SK-N-SH treated with all-trans-retinoic acid at 6 μM for 48 hours (cell line): ENCODE measurements at regions not wholly inside any gene's neighbourhood (a gene's known extent, or its start where the extent isn't known, plus 50 kb on each side); places are given as distances from the start of the nearest gene placed in this dataset.

ENCODE experiments used
- ATAC-seq: fragments of 200-7000 bp; cut with Tn5 transposase; 3 replicates; pipeline ENCODE4 v1.9.1; 2020; ENCODE audit warnings: mild to moderate bottlenecking, moderate library complexity
- ARNTL ChIP-seq: fragments of 450-650 bp; formaldehyde crosslinking; IDR thresholded peaks from 2 replicates; pipeline ENCODE4 v1.5.0; 2020; ENCODE audit warnings: low read depth, mild to moderate bottlenecking, moderate library complexity, borderline replicate concordance
- BACH2 ChIP-seq: fragments of 250-450 bp; sonication (Bioruptor Pico); IDR thresholded peaks from 2 replicates; pipeline ENCODE4 v1.9.0; 2021; ENCODE audit warnings: mild to moderate bottlenecking, borderline replicate concordance
- CREB5 ChIP-seq: fragments of 250-450 bp; sonication (Bioruptor Pico); IDR thresholded peaks from 2 replicates; pipeline ENCODE4 v1.5.1; 2020; ENCODE audit warnings: low read depth, mild to moderate bottlenecking, moderate library complexity
- CSDC2 ChIP-seq: fragments of 250-450 bp; sonication (Bioruptor Pico); IDR thresholded peaks from 2 replicates; pipeline ENCODE4 v1.5.0; 2020; ENCODE audit warnings: mild to moderate bottlenecking, moderate library complexity
- CSRNP3 ChIP-seq: fragments of 250-450 bp; sonication (Bioruptor Pico); IDR thresholded peaks from 2 replicates; pipeline ENCODE4 v1.5.1; 2021; ENCODE audit warnings: mild to moderate bottlenecking, moderate library complexity
- ESRRG ChIP-seq: fragments of 250-450 bp; sonication (Bioruptor Pico); IDR thresholded peaks from 2 replicates; pipeline ENCODE4 v1.6.1; 2021; ENCODE audit warnings: mild to moderate bottlenecking
- GLIS3 ChIP-seq: fragments of 250-450 bp; sonication (Bioruptor Pico); IDR thresholded peaks from 2 replicates; pipeline ENCODE4 v1.5.0; 2020; ENCODE audit warnings: mild to moderate bottlenecking, moderate library complexity
- ISL1 ChIP-seq: fragments of 250-450 bp; sonication (Bioruptor Pico); IDR thresholded peaks from 2 replicates; pipeline ENCODE4 v2.1.2; 2022; ENCODE audit warnings: mild to moderate bottlenecking, moderate library complexity
- OSR1 ChIP-seq: fragments of 250-450 bp; sonication (Bioruptor Pico); IDR thresholded peaks from 2 replicates; pipeline ENCODE4 v1.8.0; 2022; ENCODE audit warnings: moderate library complexity, mild to moderate bottlenecking, inconsistent platforms
- PATZ1 ChIP-seq: fragments of 250-450 bp; sonication (Bioruptor Pico); IDR thresholded peaks from 2 replicates; pipeline ENCODE4 v1.8.0; 2020; ENCODE audit warnings: mild to moderate bottlenecking, moderate library complexity, borderline replicate concordance
- POU6F1 ChIP-seq: fragments of 250-450 bp; sonication (Bioruptor Pico); IDR thresholded peaks from 2 replicates; pipeline ENCODE4 v1.8.0; 2021; ENCODE audit warnings: low read depth, mild to moderate bottlenecking, moderate library complexity, borderline replicate concordance
- RARB ChIP-seq: fragments of 250-450 bp; sonication (Bioruptor Pico); IDR thresholded peaks from 2 replicates; pipeline ENCODE4 v1.8.0; 2021; ENCODE audit warnings: mild to moderate bottlenecking, moderate library complexity
- SNAI2 ChIP-seq: fragments of 250-450 bp; sonication (Bioruptor Pico); IDR thresholded peaks from 2 replicates; pipeline ENCODE4 v1.5.0; 2020; ENCODE audit warnings: mild to moderate bottlenecking, moderate library complexity
- TCF4 ChIP-seq: fragments of 250-450 bp; sonication (Bioruptor Pico); IDR thresholded peaks from 2 replicates; pipeline ENCODE4 v1.8.0; 2021; ENCODE audit warnings: mild to moderate bottlenecking, moderate library complexity, borderline replicate concordance
- TOX ChIP-seq: fragments of 250-450 bp; sonication (Bioruptor Pico); IDR thresholded peaks from 2 replicates; pipeline ENCODE4 v1.8.0; 2021; ENCODE audit warnings: mild to moderate bottlenecking, moderate library complexity, borderline replicate concordance
- TSHZ2 ChIP-seq: fragments of 250-450 bp; sonication (Bioruptor Pico); IDR thresholded peaks from 2 replicates; pipeline ENCODE4 v1.5.0; 2020; ENCODE audit warnings: mild to moderate bottlenecking, moderate library complexity
- ZC3H10 ChIP-seq: fragments of 250-450 bp; sonication (Bioruptor Pico); IDR thresholded peaks from 2 replicates; pipeline ENCODE4 v1.5.1; 2021; ENCODE audit warnings: mild to moderate bottlenecking, moderate library complexity
- ZFP3 ChIP-seq: fragments of 250-450 bp; sonication (Bioruptor Pico); IDR thresholded peaks from 2 replicates; pipeline ENCODE4 v1.5.0; 2020; ENCODE audit warnings: mild to moderate bottlenecking, moderate library complexity
- ZFP30 ChIP-seq: fragments of 450-650 bp; formaldehyde crosslinking; IDR thresholded peaks from 2 replicates; pipeline ENCODE4 v1.5.0; 2022; ENCODE audit warnings: mild to moderate bottlenecking, moderate library complexity
- ZNF565 ChIP-seq: fragments of 450-650 bp; formaldehyde crosslinking; conservative IDR thresholded peaks from 2 replicates; pipeline ENCODE4 v1.5.0; 2020; ENCODE audit warnings: low read depth, mild to moderate bottlenecking, moderate library complexity
- ZNF70 ChIP-seq: fragments of 450-650 bp; formaldehyde crosslinking; IDR thresholded peaks from 2 replicates; pipeline ENCODE4 v1.5.0; 2020; ENCODE audit warnings: mild to moderate bottlenecking, moderate library complexity

GRCh38 chr2:222074674-222075073 lies 224.1 kb downstream of the PAX3 start:
- no peak for ATAC-seq
- TF ChIP-seq RARB (no peak), TOX (no peak), TCF4 (CRISPR knock-in tag) (no peak), ZFP30 (CRISPR knock-in tag) (no peak), ZC3H10 (CRISPR knock-in tag) (no peak), SNAI2 (no peak), ZNF70 (CRISPR knock-in tag) (no peak), CSRNP3 (no peak), CREB5 (no peak), CSDC2 (CRISPR knock-in tag) (no peak), OSR1 (CRISPR knock-in tag) (no peak), TSHZ2 (no peak), BACH2 (CRISPR knock-in tag) (no peak), ISL1 (no peak), ARNTL (no peak), ZFP3 (CRISPR knock-in tag) (no peak), ZNF565 (no peak), ESRRG (CRISPR knock-in tag) (no peak), PATZ1 (CRISPR knock-in tag) (no peak)

- no peak for TF ChIP-seq ZNF565
- TF ChIP-seq POU6F1: no peak
- no peak for TF ChIP-seq GLIS3
- no peak for ATAC-seq
Observed at GRCh38 chr2:222071911-222072310, 226.9 kb downstream of the PAX3 start.

- ATAC-seq: no peak
- TF ChIP-seq PATZ1 (CRISPR knock-in tag) (no peak), CSRNP3 (no peak), ARNTL (no peak)
Observed at GRCh38 chr2:222064286-222064685, 234.5 kb downstream of the PAX3 start.
